ENCODE measurements at regions not wholly inside any gene's neighbourhood (a gene's known extent, or its start where the extent isn't known, plus 50 kb on each side); places are given as distances from the start of the nearest gene placed in this dataset.

DNA sequence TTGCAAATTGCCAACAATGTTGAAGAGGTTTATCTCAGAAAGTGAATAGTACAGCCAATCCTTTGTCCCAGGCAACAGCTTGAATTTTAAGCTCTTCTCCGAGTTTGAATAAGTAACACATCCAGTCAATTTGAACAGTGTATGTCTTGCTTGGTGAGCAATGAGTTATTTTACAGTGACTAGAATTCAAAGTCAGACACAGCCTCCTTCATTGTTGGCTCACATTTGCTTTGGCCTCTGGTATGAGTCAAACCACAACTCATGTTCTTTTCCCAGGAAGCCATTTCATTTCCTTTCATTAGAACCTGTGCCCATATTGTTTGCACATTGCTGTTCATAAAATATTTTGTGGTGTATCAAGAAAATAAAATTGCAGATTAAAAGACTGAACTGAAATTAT is 622.0 kb upstream of the DAB2 start:
- no peak for DNase-seq (ENCODE audit: low spot score)
- H3K27ac Mint-ChIP-seq (ENCODE audit: unreplicated experiment): no peak overlapping the region
- TF ChIP-seq, protein P1, sequence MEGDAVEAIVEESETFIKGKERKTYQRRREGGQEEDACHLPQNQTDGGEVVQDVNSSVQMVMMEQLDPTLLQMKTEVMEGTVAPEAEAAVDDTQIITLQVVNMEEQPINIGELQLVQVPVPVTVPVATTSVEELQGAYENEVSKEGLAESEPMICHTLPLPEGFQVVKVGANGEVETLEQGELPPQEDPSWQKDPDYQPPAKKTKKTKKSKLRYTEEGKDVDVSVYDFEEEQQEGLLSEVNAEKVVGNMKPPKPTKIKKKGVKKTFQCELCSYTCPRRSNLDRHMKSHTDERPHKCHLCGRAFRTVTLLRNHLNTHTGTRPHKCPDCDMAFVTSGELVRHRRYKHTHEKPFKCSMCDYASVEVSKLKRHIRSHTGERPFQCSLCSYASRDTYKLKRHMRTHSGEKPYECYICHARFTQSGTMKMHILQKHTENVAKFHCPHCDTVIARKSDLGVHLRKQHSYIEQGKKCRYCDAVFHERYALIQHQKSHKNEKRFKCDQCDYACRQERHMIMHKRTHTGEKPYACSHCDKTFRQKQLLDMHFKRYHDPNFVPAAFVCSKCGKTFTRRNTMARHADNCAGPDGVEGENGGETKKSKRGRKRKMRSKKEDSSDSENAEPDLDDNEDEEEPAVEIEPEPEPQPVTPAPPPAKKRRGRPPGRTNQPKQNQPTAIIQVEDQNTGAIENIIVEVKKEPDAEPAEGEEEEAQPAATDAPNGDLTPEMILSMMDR (IDR thresholded peaks at IDR 0.05): no peak

DNA sequence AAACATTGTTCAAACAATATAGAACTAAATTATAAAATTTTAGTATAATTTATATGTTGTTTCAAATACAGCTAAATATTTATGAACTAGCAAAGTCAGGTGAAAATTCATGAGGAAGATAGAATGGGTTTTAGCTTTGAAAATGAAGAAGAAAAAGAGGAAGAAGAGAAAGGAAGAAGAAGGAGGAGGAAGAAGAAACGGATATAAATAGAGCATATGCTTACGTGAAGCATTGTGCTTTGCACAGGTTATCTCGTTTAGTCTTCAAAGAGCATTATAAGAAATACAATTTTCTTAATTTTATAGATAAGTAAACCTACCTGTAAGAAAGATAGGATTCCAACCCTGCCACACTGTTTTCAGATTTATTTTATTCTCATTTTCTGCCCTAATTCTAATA is 620.6 kb upstream of the DAB2 start:
- Mint-ChIP-seq H3K36me3 (ENCODE audit: low read depth) (no peaks in the 10 kb centered on the region), H3K4me1 (ENCODE audit: low read depth) (no peaks in the 10 kb centered on the region), H3K4me3 (ENCODE audit: unreplicated experiment) (no peak overlapping the region), H3K27ac (ENCODE audit: unreplicated experiment) (no peak overlapping the region), H3K27me3 (ENCODE audit: low read depth) (peaks cover 20% of the 10 kb centered on the region), H3K9me3 (ENCODE audit: low read depth) (no peaks in the 10 kb centered on the region)
- TF ChIP-seq, protein P1 (IDR thresholded peaks at IDR 0.05): no peak
- DNase-seq (ENCODE audit: low spot score): no peak

More for the DNA sequence above, 622.0 kb upstream of the DAB2 start:
- Mint-ChIP-seq H3K36me3 (ENCODE audit: low read depth) (no peaks in the 10 kb centered on the region), H3K9me3 (ENCODE audit: low read depth) (no peaks in the 10 kb centered on the region), H3K27me3 (ENCODE audit: low read depth) (peaks cover 24% of the 10 kb centered on the region), H3K4me3 (ENCODE audit: unreplicated experiment) (no peak overlapping the region), H3K4me1 (ENCODE audit: low read depth) (no peaks in the 10 kb centered on the region)

DNA sequence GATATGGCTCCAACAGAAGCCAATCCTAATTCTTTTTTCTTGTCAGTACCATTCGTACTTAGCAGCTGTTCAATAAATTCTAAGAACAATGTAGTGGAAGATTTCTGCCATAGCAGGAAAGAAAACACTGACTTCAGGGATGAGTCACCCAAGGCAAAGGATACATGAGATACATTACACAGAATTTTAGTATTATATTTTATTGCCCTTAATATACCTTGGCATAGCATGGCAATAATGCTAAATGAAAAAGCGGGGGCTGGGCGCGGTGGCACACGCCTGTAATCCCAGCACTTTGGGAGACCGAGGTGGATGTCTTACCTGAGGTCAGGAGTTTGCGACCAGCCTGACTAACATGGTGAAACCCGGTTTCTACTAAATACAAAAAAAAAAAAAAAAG is 619.1 kb upstream of the DAB2 start:
- no peaks in the 10 kb centered on the region for H3K36me3 Mint-ChIP-seq (ENCODE audit: low read depth)
- TF ChIP-seq, protein P1 (IDR thresholded peaks at IDR 0.05): no peak
- no peaks in the 10 kb centered on the region for H3K9me3 Mint-ChIP-seq (ENCODE audit: low read depth)
- no peak overlapping the region for H3K4me3 Mint-ChIP-seq (ENCODE audit: unreplicated experiment)
- no peaks in the 10 kb centered on the region for H3K4me1 Mint-ChIP-seq (ENCODE audit: low read depth)
- no peak overlapping the region for H3K27ac Mint-ChIP-seq (ENCODE audit: unreplicated experiment)
- H3K27me3 Mint-ChIP-seq (ENCODE audit: low read depth): peaks cover 18% of the 10 kb centered on the region
- no peak for DNase-seq (ENCODE audit: low spot score)

DNA sequence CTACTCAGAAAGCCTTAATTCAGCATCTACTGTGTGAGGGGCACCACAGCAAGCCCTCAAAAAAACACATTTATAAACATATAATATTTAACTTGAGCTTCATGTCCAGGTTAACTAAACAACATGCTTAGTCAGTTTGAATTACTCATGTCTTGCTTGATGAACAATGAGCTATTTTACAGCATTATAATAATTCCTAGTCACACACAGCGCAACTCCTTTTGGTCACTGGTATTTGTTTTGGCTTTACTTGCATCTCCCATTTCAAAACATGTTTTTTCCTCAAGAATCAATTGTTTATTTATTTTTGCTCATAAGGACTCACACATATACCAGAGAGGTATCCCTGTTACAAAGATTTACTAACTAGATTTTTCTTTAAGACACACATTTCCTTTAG is 616.7 kb upstream of the DAB2 start:
- Mint-ChIP-seq H3K4me3 (ENCODE audit: unreplicated experiment) (no peak overlapping the region), H3K27ac (ENCODE audit: unreplicated experiment) (no peak overlapping the region), H3K9me3 (ENCODE audit: low read depth) (no peaks in the 10 kb centered on the region), H3K36me3 (ENCODE audit: low read depth) (no peaks in the 10 kb centered on the region), H3K27me3 (ENCODE audit: low read depth) (peaks cover 20% of the 10 kb centered on the region), H3K4me1 (ENCODE audit: low read depth) (no peaks in the 10 kb centered on the region)
- TF ChIP-seq, protein P1 (IDR thresholded peaks at IDR 0.05): no peak
- DNase-seq (ENCODE audit: low spot score): no peak

DNA sequence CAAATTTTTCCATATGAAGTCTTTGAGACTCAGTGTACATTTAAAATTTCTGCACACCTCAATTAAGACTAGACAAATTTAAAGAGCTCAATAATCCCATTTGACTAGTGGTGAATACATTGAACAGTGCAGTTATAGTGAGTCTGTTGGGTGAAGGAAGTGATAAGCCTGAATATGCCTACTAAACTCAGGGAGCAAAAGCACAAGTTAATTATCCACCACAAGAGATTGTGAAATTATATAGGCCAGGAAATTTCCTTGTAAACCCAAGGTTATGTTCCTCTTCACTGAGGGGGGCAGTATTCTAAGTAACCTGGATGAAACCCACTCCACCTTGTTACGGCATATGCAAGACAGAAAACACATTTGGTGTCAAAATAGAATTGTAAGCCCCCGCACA is 612.9 kb upstream of the DAB2 start:
- H3K36me3 Mint-ChIP-seq (ENCODE audit: low read depth): peaks cover 1% of the 10 kb centered on the region
- H3K4me1 Mint-ChIP-seq (ENCODE audit: low read depth): no peaks in the 10 kb centered on the region

More for the DNA sequence above, 612.9 kb upstream of the DAB2 start:
- Mint-ChIP-seq H3K27me3 (ENCODE audit: low read depth) (peaks cover 43% of the 10 kb centered on the region), H3K4me3 (ENCODE audit: unreplicated experiment) (no peak overlapping the region), H3K27ac (ENCODE audit: unreplicated experiment) (no peak overlapping the region), H3K9me3 (ENCODE audit: low read depth) (no peaks in the 10 kb centered on the region)
- TF ChIP-seq, protein P1 (IDR thresholded peaks at IDR 0.05): no peak
- DNase-seq (ENCODE audit: low spot score): no peak
